Brain microvascular endothelial cell (primary cell): ENCODE measurements at regions not wholly inside any gene's neighbourhood (a gene's known extent, or its start where the extent isn't known, plus 50 kb on each side); places are given as distances from the start of the nearest gene placed in this dataset.

Experiments used
- DNase-seq: peaks from one replicate; pipeline ENCODE4 v3.0.0-alpha.2; 2020
- H3K27ac ChIP-seq: fragments of 250-450 bp; sonication (Bioruptor Pico); 2 replicates; pipeline ENCODE4 v1.5.1; 2020; ENCODE audit warnings: mild to moderate bottlenecking, moderate library complexity
- H3K27me3 ChIP-seq: fragments of 250-450 bp; sonication (Bioruptor Pico); replicated peaks from 2 replicates; pipeline ENCODE4 v1.5.1; 2020; ENCODE audit warnings: mild to moderate bottlenecking
- H3K36me3 ChIP-seq: fragments of 250-450 bp; sonication (Bioruptor Pico); replicated peaks from 2 replicates; pipeline ENCODE4 v1.5.1; 2020; ENCODE audit warnings: mild to moderate bottlenecking
- H3K4me3 ChIP-seq: 2 replicates; pipeline ENCODE4 v1.5.1; 2011; ENCODE audit warnings: low read depth, mild to moderate bottlenecking, control low read depth, low read length, moderate library complexity
- in situ Hi-C: cut with HindIII; loops from 2 replicates; pipeline ENCODE4 v1.10.0; 2017; ENCODE audit warnings: low sequenced_read_pairs, low pct_ligation_motif_present
- TF ChIP-seq, protein P1 (sequence below): IDR thresholded peaks from 2 replicates; pipeline ENCODE4 v1.5.1; 2011; ENCODE audit warnings: low read depth, mild to moderate bottlenecking, moderate library complexity, low read length, control low read depth, inconsistent platforms; ENCODE audit errors: missing control alignments

DNA sequence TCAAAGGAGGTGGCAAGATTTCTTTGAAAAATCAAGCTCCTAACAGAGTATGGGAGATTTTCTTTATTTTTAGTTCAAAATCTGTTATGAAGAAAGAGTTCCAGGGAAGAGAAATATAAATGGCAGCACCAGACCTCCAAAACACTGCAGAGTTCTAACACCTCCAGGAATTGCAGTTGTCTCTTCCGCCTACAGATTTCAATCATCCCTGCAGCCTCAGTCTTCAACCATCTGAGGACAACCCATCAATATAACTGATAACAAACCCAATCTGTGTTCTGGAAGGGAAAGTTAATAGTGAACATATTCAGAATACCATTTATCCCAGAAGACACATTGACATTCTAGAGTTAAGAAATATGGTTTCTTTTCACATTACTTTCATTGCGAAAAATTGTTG lies 296.1 kb downstream of the ARAP2 start:
- no peak for DNase-seq
- in situ Hi-C loops: no loop called here

DNA sequence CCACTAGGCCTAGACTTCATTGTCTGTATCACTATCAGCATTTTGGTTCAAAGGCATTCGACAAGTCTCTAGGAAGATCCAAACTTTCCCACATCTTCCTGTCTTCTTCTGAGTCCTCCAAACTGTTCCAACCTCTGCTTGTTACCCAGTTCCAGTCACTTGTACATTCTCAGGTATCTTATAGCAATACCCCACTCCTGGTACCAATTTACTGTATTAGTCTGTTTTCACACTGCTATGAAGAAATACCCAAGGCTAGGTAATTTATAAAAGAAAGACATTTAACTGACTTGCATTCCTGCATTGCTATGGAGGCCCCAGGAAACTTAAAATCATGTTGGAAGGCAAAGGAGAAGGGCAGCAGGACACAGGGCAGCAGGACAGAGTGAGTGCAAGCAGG lies 293.9 kb downstream of the ARAP2 start:
- H3K27ac ChIP-seq: no peak overlapping the region
- TF ChIP-seq, protein P1, sequence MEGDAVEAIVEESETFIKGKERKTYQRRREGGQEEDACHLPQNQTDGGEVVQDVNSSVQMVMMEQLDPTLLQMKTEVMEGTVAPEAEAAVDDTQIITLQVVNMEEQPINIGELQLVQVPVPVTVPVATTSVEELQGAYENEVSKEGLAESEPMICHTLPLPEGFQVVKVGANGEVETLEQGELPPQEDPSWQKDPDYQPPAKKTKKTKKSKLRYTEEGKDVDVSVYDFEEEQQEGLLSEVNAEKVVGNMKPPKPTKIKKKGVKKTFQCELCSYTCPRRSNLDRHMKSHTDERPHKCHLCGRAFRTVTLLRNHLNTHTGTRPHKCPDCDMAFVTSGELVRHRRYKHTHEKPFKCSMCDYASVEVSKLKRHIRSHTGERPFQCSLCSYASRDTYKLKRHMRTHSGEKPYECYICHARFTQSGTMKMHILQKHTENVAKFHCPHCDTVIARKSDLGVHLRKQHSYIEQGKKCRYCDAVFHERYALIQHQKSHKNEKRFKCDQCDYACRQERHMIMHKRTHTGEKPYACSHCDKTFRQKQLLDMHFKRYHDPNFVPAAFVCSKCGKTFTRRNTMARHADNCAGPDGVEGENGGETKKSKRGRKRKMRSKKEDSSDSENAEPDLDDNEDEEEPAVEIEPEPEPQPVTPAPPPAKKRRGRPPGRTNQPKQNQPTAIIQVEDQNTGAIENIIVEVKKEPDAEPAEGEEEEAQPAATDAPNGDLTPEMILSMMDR: no peak

More for the DNA sequence above, 296.1 kb downstream of the ARAP2 start:
- H3K4me3 ChIP-seq: no peak overlapping the region
- H3K27ac ChIP-seq: no peak overlapping the region
- TF ChIP-seq, protein P1: no peak
- H3K36me3 ChIP-seq: no peaks in the 10 kb centered on the region
- no peaks in the 10 kb centered on the region for H3K27me3 ChIP-seq

DNA sequence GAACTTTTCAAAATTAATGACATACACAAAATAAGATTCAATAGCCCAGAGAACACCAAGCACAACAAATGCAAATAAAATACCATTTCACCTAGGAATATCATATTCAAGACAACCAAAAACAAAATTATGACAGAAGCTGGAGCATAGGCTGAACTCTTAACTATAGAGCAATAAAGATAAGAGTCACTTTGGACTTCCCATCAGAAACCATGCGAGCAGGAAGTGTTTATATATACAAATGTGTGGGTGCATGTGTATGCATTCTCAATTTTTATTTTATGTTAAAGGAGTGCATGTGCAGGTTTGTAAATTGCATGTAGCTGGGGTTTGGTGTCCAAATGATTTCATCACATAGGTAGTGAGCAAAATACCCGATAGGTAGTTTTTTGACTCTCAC lies 291.6 kb downstream of the ARAP2 start:
- H3K36me3 ChIP-seq: no peaks in the 10 kb centered on the region
- TF ChIP-seq, protein P1: no peak
- in situ Hi-C loops: no loop called here
- no peak for DNase-seq
- no peak overlapping the region for H3K4me3 ChIP-seq
- no peaks in the 10 kb centered on the region for H3K27me3 ChIP-seq
- H3K27ac ChIP-seq: no peak overlapping the region

More for the DNA sequence above, 293.9 kb downstream of the ARAP2 start:
- DNase-seq: no peak
- in situ Hi-C loops: no loop called here
- Histone ChIP-seq H3K4me3 (no peak overlapping the region), H3K27me3 (no peaks in the 10 kb centered on the region), H3K36me3 (no peaks in the 10 kb centered on the region)

DNA sequence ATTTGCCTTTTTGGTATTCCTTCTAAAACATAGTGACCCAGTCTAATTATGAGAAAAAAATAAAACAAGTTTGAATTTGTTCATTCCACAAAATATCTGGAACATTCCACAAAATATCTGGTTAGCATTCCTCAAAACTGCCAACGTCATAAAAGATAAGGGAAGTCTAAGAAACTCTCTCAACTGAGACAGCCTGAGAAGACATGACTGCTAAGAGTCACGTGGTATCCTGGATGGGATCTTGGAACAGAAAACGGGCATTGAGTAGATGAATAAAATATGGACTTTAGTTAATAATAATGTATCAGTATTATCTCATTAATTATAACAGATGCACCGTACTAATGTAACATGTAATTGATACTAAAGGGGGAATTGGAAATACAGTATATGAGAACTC lies 280.9 kb downstream of the ARAP2 start:
- H3K4me3 ChIP-seq: no peak overlapping the region
- H3K36me3 ChIP-seq: no peaks in the 10 kb centered on the region
- no peak overlapping the region for H3K27ac ChIP-seq
- DNase-seq: no peak
- in situ Hi-C loops: no loop called here
- TF ChIP-seq, protein P1: no peak
- H3K27me3 ChIP-seq: no peaks in the 10 kb centered on the region

DNA sequence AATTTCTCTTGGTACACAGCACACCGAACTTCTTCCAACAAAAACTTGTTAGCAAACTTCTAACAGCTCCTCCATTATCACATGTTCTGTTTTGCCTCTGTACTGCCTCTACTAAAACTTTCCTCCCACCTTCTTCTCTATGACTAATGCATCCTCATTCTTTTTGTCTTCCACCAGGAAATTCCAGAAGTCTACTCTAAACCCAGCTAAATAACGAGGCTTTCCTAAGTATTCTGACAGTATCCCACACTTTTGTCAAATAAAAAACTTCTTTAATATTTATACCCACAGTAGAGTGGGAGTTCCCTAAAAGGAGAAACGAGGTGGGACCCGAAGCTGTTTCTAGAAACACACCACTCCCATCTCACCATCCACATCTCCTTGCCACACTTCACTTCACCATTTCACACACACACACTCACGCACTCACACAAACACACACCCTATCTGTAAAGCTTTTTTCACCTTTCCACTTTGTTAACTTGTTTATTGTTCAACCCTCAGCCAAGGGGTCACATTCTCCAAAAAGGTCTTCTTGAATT lies 280.3 kb downstream of the ARAP2 start:
- TF ChIP-seq, protein P1: no peak

DNA sequence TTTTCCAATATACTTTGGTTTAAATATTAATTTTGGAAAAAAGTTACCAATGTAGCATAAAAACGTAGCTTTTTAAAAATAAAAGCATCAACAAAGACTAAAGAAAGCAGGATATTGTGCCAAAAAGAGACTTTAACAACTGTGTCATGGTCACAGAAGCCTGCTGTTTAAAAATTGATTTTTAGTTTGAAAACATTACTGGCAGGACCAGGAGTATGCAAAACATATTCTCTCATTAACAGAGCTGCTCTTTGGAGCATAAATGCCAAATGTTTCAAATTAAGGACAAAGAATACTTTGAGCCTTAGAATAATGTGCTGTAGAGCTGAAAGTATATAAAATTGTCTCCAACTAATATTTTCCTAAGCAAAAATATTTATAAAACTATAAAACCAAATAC lies 279.0 kb downstream of the ARAP2 start:
- no peak for DNase-seq
- no peak overlapping the region for H3K27ac ChIP-seq
- no peaks in the 10 kb centered on the region for H3K36me3 ChIP-seq
- in situ Hi-C loops: no loop called here
- H3K4me3 ChIP-seq: no peak overlapping the region
- no peaks in the 10 kb centered on the region for H3K27me3 ChIP-seq
- TF ChIP-seq, protein P1: no peak

More for the DNA sequence above, 280.3 kb downstream of the ARAP2 start:
- H3K27ac ChIP-seq: no peak overlapping the region
- in situ Hi-C loops: no loop called here
- H3K27me3 ChIP-seq: no peaks in the 10 kb centered on the region
- no peak overlapping the region for H3K4me3 ChIP-seq
- DNase-seq: no peak
- H3K36me3 ChIP-seq: no peaks in the 10 kb centered on the region
